Uterus (tissue), 2 donors: ENCODE measurements at regions not wholly inside any gene's neighbourhood (a gene's known extent, or its start where the extent isn't known, plus 50 kb on each side); places are given as distances from the start of the nearest gene placed in this dataset.

Experiments used
- CTCF ChIP-seq, 4 experiments: fragments of 200-600 bp in 2 of 4; fragments of 450-650 bp in 2 of 4; sonication (generic) in 2 of 4; IDR thresholded peaks; one replicate each; pipeline ENCODE4 v1.5.1; 2016 to 2019; ENCODE audit warnings: antibody characterized with exemption in 4 of 4, mild to moderate bottlenecking in 2 of 4, moderate library complexity in 1 of 4
- POLR2A ChIP-seq, 2 donors: fragments of 450-650 bp; IDR thresholded peaks; one replicate each; pipeline ENCODE4 v1.6.1; 2016; ENCODE audit warnings: antibody characterized with exemption in 2 of 2, mild to moderate bottlenecking in 1 of 2, moderate library complexity in 1 of 2

- TF ChIP-seq CTCF (IDR thresholded peaks at IDR 0.05) = no peak
- TF ChIP-seq POLR2A (IDR thresholded peaks at IDR 0.05) = no peak
Measured at GRCh38 chr1:56213068-56213467, 366.3 kb downstream of the PLPP3 start.
